Mesenteric fat pad (tissue), 1 donor: ENCODE measurements at regions not wholly inside any gene's neighbourhood (a gene's known extent, or its start where the extent isn't known, plus 50 kb on each side); places are given as distances from the start of the nearest gene placed in this dataset.

Experiments used
- DNase-seq: peaks from one replicate; pipeline ENCODE4 v3.0.0-alpha.2; 2020; ENCODE audit warnings: low spot score
- donor health status: DM: yes; HTN: yes; CAD: no.

DNA sequence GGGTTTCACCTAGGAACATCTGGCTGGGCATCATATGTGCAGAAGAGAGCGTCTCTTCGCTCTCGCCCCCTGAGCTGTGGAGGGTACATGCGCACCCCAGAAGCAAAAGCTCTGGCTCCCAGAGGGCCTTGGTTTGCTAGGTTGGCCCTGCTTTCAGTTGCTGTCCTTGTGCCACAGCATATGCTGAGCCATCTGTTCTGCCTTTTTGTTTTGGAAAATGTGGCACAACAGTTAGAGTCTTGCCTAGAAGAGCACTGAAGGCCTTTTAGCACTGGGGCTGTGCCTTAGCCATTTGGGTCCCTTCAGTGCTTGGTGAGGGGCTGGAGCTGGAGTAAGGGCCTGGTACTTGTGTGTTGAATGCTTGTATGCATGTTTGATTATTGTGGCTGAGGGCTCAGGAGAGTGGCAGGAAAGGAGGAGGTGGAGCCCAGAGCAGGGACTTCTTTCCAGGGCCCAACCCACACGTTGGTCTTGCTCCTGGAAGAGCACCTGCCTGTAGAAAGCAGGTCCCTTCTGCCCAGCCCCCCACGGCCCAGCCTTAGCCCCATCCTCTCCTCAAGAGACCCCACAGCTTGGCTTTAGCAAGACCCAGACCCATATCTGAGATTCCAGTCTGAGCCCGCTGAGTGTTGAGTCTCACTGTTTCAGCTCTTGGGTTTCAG is 113.7 kb downstream of the SLC25A47 start:
- DNase-seq = no peak

DNA sequence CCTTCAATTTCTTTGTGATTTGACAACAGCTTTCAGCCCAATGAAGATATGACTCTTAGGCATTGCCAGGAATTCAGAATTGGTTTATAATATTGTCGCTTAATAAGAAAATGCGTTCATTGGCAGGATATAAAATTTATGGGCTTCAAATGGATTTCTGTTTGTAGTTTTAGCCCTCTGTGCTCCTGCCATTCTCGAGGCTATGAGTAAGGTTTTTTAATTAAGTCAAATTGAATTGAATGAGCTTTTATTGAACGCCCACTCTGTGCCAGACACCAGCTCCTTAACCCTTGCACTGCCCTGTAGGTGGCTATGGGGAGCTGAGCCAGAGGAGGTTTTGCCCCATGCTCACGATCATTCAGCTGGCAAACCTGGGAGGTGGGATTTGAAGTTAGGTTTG is 115.1 kb downstream of the SLC25A47 start:
- no peak for DNase-seq

DNA sequence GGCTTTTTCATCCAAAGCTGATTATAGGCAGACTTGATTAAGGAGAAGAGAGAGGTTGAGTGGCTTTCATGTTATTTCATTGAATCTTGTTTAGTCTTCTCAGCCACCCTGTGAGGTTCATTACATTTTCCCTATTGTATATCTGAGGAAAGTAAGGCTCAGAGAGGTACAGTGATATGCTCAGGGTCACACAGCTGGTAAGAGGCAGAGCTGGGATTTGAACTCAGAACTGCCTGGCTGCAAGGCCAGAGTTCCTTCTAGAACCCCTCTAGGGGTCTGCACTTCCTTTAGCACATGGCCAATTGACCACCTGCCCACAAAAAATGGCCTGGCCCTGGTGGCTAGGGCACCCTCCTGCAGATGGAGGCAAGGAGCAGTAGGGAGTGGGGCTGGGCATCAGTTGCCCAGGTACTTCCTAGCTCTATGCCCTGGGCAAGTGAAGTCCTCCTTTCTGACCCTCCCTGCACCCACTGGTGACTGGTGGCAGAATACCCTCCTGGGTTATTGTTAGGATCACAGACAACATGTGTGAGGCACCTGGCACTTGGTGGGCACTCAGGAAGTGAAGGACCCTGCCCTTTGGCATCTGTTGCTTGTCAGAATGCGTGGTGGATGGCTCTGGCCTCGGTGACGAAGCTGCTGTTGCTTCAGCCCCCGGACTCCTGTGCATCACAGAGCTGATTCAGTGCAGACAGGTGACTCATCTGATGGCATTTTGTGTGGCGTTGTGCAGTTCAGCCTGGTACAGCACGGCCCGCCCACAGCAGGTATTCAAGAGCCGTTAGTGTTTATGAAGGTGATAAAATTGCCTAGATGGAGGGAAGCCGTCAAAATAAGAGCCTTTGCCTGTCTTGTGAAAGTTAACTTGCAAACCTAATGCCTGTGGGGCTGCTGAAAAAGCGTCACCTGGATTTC is 115.8 kb downstream of the SLC25A47 start:
- DNase-seq = peak; percentile 71

DNA sequence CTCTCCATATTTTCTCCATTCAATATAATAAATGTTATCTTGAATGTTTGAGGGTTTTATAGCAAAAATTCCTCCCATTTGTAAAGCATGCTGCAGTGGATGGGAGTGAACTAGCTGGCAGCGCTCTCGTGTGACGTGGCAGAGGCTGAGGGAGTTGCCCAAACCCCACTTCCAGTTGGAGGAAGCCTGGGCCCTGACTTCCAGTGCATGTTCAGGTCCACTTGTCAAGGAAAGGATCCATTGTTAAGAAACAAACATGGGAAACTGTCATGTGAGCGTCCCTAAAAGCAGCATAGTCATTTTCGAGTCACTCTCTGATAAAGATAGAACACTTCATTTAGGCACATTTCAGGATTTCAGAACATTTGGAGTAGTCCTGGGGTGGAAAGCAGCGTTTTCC is 116.6 kb downstream of the SLC25A47 start:
- DNase-seq = no peak

DNA sequence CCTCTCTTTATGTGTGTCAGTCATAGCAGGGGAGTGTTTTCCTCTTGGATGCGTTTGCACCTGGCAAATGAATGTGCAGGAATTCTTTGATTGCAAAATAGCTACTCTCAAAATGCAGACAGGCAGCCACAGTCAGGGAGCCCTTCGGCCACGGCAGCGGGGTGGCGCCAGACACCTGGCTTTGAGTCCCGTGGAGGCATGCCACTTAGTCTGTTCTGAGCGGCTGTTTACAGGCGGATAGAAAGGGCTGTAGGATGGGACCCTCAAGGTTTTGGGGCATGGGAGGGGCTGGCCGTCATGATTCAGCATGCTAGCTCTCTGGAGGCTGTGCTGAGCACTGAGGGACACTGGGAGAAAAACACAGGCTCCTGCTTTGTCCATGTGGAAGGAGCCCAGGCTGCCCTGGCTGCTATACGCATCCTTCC is 117.1 kb downstream of the SLC25A47 start:
- DNase-seq = peak; percentile 91

DNA sequence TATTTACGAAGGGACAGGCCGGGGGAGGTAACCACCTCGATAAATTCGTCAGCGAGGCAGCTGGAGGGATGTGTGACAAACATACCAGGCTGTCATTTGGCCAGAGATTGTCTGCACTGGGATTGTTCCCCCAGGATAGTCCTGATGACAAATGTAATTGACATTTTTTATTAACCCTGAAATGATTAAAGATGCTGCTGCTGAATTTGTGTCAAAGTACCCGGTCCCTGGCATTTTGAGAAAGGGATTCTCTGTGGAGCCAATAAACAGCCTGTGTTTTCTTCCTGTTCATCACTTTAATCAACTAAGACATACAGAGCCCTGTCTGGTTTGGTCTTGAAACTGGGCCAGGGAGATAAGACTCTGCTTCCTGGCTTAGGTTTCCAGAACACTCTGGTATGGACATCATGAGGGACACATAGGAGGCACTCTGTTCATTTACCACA is 117.6 kb downstream of the SLC25A47 start:
- DNase-seq = peak; percentile 72

DNA sequence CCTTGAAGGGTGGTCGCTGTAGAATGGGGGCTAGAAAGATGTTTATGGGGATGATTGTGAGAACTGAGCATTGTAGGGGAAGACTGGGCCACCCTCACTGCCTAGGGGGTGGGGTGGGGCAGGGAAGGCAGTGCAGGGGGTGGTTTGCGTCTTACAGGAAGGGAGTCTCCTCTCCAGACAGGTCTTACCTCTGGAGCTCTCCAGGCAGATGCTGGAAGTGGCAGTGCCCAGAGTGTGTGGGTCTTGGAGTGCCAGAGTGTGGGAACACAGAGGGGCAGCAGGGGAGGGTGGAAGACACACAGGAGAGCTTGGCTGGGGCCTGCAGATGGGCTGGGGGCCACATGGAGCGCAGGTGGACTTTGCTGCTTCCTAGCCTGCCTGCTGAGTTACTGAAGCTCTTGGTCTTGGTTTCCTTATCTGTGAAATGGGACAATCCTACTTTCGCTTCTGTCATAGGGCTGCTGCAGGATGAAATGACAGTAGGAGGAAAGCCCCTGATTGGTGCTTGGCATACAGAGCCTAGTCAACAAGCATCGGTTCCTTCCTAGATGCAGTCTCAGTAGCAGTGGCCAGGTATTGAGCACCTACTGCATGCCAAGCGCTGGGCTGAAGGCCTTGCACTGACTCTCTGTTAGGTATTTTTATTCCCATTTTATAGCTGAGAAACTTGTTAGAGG is 118.3 kb downstream of the SLC25A47 start:
- DNase-seq = peak; percentile 67

DNA sequence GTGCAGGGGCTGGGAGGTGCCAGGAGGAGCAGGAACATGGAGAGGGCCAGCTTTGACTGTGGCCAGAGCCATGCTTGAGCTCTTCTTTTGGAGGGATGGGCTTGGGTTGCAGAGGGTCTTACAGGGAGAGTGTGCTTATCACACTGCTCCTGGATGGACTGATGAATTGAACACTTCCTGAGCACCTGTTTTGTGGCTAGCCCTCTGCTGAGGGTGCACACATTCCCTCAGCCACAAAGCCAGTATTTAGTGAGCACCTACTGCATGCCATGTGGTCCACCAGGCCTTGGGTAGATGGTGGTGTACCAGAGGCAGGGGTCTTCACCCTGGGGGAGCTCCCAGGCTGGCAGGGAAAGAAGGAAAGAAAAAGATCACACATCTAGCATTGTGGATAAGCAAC is 118.9 kb downstream of the SLC25A47 start:
- DNase-seq = peak; percentile 33

DNA sequence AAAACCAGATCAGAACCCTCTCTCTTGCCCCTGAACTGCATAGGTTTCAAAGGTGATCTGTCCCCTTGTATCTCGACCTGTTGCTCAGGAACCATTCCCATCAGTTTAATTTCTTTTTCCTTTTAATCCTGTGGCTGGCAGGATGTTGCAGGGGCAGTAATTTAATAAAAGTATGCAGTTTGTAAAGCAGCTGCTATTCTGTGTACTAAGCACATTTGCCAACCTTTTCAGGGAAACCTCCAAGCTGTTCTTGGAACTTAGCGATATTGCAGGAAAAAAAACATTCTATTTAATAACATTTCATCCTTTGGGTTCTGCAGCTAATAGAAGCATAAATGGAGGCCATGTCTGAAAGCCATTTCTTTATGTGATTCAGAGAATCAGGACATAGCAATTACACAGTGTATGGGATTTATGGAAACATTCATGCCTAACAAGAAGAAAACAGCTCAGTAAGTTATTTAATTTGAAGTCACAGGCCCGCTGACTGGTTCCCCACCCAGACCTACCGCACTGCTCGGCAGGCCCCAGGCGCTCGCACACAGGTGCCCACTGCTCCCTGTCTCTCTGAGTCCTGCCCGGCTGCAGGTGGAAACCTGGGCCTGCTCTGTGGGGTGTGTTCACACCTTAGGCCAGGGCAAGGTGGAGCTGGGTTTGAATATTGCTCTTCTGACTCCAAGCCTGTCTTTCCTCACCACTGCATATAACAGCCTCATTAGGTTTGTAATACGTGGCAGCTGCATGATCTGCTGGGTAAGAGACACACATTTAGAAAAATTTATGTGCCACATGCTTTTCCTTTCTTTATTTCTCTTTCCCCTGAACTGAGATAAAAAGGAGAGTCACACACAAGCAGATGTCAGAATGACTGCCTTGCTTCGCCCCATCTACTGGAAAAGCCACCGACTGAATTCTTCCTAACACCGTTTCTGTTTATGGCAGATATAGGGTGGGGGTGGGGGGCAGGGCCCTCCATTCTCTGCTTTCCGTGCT is 119.7 kb downstream of the SLC25A47 start:
- peak; percentile 62 for DNase-seq

DNA sequence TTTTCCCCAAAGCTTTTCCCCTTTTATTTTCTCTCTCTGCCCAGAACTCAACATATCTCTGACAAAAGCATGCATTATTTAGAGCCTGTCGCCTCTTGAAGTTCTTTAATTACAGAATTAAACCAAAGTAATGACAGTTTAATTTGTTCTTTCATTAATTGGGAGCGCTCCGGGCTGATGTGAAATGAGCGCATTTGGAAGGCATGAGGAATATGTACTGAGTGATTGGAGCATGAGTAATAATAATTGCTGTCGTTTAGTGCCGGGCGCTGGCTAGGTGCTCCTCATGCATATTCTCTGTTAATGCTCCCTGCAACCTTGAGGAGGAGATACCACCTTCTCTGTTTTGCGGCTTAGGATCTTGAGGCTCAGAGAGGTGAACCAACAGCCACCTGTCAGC is 120.5 kb downstream of the SLC25A47 start:
- no peak for DNase-seq

DNA sequence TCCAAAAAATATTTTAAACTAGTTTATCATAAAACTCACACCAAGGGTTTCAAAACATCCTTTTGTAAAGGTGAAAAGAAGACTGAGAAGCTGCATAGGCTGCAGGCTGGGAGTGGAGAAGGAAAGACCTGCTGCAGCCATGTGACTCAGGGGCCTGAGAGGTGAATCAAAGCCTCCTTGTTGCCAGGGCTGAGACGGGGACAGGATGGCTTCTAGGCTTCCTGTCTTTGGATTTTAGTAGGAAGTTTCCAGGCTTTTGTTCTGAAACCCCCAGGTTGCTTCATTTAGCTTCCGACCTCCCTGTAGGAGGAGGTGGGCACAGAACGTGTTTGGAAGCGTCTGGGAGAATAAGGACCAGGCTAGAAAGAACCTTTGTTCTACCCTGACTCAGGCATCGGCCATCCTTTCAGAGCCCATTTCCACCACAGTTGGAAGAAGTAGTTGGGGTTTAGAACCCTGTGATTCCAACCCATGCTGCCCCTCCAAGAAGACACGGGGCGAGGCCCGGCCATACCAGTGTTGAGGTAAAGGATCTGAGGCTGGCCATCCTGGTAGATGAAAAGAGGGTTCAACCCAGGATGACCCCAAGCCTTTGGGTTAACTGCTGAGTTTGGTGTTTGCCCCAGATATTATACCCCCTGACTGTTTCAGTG is 122.4 kb downstream of the SLC25A47 start:
- DNase-seq = peak; percentile 51

DNA sequence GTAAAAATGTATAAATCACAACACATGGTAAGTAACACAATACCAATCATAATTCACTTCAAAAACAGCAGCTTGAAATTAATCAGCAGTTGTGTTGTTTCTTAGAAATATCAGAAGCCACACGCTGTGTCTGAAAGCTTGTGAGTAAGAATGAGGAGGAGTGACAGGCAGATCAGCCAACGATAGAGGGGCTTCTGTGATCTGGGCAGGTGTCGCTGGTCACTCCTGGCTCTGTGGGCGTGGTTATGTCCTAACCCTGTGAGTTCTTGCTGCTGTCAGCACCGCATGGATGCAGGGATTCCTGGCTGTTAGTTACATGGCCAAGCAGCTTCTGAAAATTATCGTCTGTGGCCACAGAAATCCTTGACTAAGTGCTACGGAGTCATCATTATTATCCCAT is 123.4 kb downstream of the SLC25A47 start:
- peak; percentile 37 for DNase-seq

DNA sequence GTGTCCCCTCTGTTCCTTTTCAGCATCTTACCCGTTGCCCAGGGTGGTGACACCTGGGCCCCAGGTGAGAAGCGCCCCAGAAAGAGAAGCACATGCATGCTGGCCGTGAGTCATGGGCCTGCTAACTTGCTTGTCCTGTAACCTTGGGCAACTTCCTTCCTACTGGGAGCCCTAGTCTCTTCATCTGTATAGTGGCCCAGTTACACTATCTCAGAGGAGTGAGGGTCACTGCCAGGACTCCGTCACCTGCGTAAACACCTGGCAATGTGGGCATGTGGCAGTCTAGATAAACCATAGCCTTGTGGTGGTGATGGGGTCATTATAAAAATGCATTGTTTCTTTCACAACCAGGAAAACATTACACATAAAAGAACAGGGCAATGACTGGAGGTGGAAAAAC is 125.2 kb downstream of the SLC25A47 start:
- DNase-seq = peak; percentile 39

DNA sequence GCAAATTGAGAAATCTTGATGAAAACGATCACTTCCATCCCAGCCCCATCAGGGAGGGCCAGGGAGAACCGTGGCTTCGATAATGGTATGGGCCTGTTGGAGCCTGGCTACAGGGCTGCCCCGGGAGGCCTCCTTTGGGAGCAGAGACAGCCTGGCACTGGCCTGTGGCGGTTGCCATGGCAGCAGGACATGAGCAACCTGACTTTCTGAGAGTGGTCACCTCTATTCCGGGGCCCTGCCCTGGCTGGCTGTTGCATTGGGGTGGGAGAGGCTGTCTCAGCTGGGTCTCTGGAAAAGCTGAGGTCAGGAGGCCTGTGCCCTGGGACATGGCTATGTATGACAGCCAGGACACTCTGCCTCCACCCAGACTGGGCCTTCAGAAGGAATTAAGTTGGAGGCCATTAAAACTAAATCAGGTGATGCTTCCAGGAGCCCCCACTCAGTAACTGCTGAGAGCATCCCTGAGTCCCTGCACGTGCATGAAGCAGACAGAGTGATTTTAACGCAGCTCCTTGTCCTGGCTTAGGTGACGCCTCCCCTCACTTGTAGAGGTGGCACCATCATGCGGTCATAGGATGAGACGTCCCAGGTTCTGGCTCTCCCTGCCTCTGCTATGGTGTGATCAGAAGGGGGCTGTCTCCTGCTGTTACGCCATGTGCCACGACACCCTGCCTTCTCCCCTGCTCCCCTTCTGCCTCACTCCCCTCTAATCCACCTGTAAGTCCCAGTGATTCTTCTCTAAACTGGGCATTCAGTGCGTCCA is 126.3 kb downstream of the SLC25A47 start:
- DNase-seq = peak; percentile 79

DNA sequence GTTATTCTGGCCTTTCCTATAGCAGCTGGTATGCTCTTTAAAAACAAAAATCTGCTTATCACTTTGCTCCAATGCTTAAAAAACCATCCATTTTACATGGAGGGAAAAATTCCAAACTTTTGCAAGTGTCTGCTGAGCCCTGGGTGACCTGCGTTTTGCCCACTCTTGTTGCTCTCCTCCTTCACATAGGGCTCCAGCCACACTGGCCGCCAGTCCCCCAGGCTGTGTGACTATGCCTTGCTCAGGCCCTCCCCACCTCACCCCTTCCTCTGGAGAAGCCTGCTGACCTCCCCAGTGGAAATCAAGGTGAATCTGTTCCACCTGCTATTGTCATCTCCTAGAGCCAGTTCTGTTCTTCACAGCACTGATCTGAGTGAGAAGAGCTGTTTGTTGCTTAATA is 126.9 kb downstream of the SLC25A47 start:
- peak; percentile 60 for DNase-seq

DNA sequence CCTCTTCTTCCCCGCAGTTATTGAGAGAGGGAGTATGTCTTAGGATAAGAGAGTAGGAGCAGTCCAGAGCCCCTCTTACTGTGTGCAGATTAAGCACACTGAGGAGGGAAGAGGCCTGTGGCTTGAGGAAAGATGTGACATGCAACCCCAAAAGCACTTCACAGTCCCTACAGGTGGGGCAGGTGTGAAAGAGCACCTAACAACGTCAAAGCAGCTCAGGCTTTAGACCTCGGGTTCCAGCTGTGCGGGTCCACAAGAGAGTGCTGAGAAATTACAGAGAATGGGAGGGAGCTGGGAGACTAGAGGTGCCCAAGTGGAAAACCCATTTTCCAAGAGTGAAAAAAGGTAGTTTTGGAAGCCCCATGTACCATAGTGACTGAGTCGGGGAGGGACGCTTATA is 127.6 kb downstream of the SLC25A47 start:
- no peak for DNase-seq

DNA sequence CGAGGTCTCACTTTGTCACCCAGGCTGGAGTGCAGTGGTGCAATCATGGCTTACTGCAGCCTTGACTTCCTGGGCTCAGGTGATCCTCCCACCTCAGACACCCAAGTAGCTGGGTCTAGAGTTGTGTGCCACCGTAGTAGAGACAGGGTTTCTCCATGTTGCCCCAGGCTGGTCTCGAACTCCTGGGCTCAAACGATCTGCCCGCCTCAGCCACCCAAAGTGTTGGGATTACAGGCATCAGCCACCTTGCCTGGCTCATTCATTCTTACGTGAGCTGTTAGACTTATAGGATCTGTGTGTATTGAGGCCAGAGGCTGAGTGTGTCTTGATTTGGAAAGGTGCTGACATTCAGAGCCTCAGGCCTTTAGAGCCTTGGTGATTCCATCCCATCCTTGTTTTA is 128.1 kb downstream of the SLC25A47 start:
- DNase-seq = no peak

DNA sequence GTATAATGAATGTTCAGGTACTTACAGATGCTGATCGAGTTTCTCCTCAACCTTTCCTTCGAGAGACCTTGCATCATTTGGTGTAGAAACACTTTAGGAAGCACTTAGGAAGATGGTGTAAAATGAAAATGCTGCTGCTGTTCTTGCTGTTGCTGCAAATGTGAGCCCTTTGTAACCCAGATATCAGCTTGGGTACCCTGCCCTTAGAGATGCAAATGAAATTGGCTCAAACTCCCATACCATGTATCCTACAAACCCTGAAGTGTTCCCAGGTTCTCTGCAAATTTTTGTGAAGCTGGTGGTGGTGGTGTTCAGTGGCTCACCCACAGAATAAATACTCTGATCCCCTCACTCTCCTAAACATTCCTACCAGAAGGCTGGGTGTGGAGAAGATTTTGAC is 130.8 kb downstream of the SLC25A47 start:
- DNase-seq = no peak

DNA sequence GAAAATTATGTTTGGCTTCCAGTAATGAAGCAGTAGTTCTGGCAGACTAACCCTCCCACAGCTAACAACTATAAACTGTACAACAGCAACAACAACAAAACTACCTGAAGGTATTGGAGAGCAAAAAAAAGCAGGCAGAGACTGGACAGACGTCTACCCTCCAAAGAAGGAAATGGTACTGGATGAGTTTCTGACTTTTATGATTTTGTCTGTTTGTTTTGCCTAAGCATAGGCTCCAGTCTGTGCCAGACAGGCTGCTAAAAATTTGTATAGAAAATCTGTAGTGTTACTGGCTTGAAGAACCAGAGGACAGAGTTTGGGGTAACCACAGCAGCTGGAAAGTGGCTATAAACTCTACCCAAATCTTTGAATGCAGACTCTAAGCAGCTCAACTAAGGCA is 131.3 kb downstream of the SLC25A47 start:
- no peak for DNase-seq
